ENCODE measurements at regions not wholly inside any gene's neighbourhood (a gene's known extent, or its start where the extent isn't known, plus 50 kb on each side); places are given as distances from the start of the nearest gene placed in this dataset.
"Not testable (repeated sequence)": the region's sequence is repeated elsewhere in the genome, so short reads cannot be mapped to it uniquely, and the experiment has no call there.

GRCh38 chr12:111274777-111275176 is 94.1 kb downstream of the PHETA1 start:
- no peak for DNase-seq (ENCODE audit: low read depth)

GRCh38 chr12:111271674-111272418 is 97.0 kb downstream of the PHETA1 start:
- no peak for DNase-seq (ENCODE audit: low read depth)

GRCh38 chr12:111270774-111271173 is 98.1 kb downstream of the PHETA1 start:
- DNase-seq (ENCODE audit: low read depth), result no peak

DNA sequence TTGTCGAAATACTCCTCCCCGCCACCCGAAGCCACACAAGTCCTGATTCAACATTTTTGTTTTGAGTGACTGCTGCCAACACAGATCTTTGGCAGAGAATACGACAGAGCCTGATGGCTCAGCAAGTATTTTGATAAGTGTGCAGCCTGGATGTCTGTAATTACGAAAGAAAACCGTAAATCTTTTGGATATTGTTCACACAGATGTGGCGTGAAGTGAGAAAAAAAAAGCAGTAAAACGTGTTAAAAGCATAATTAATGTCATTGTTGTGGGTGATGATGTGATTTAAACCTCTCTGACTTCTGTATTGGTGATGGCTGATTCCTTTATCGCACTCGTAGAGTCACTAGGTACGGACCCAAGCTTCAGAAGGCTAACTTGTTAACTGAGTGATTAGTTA is 98.7 kb downstream of the PHETA1 start:
- DNase-seq (ENCODE audit: low read depth), result no peak

- DNase-seq (ENCODE audit: low read depth), result no peak
Measured at GRCh38 chr12:111269718-111270117, 99.2 kb downstream of the PHETA1 start.

DNA sequence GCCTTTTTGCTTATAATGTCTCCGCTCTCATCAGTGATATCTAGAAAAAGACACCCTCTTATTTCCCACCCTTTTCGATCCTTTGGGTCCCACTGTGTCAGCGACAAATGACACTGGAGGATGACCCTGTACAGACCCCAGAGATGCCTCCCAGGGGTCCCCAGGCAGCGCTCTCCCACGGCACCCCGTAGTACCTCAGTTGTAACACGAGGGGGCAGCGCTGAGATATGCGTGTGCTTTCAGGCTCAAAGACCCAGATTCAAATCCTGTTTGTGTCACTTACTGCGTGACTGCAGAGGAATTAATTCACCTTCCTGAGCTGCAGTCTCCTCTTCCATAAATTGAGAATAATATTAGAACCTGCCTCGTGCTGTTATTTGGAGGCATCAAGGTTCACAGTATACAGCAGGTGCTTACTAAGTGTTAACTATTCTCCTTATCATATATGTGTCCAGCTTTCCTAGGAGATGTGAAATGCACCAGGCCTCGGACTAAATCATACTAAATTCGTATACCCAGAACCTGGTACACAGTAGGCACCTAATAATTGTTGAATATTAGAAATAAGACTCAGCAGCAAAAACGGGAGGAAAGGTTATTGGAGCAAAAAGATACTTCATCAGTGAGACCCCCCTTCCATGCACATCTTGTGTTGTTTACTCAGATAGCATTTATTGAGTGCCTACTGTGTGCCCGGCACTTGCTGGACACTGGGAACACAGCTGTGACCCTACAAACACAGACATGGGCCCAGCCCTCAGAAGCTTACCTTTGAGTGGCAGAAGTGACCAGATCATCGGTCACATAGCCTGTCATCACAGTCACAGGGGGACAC is 99.9 kb downstream of the PHETA1 start:
- DNase-seq (ENCODE audit: low read depth), result no peak

- no peak for DNase-seq (ENCODE audit: low read depth)
Measured at GRCh38 chr12:111267144-111267543, 101.8 kb downstream of the PHETA1 start.

GRCh38 chr12:111261911-111262676 is 106.8 kb downstream of the PHETA1 start:
- DNase-seq (ENCODE audit: low read depth), result no peak

DNA sequence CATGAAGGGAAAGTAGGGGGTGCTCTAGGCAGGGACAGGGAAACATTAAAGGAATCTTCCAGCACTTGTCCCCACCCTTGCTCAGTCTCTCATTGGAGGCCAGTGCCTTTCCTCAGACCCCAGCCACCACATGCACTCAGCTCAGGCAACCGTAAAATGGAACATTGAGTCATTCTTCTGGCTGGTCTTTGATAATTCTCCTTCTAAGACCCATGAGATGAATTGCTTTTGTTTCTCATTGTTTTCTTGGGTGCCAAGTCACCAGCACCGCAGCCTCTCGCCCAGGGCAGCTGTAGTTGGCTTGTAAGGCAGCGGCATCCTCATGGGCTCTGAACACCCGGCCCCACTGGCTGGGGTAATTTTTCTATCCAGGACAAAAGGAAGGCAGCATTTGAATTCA is 108.2 kb downstream of the PHETA1 start:
- DNase-seq (ENCODE audit: low read depth), result no peak

DNA sequence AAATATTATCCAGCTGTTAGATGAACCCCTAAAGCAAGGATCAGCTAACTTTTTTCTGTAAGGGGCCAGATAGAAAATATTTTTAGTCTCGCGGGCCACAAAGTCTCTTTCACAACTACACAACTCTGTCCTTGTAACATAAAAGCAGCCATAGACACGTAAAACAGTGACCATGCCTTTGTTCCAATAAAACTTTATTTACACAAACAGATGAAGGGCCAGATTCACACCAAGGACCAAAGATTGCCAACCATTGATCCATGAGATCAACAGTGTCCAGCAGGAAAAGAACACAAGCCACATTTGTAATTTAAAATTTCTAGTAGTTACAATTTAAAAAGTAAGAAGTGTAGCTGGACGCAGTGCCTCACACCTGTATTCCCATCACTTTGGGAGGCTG is 109.7 kb downstream of the PHETA1 start:
- DNase-seq (ENCODE audit: low read depth), result no peak

DNA sequence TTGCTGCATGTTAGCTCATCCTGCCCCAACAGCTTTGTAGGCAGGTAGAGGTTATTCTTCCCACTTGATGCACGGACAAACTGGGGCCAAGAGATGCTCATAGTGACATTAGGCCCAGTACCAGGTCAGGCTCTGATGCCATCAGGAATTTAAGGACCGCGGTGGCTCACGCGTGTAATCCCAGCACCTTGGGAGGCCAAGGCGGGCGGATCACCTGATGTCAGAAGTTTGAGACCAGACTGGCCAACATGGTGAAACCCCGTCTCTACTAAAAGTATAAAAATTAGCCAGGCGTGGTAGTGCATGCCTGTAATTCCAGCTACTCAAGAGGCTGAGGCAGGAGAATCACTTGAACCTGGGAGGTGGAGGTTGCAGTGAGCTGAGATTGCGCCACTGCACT is 110.8 kb downstream of the PHETA1 start:
- DNase-seq (ENCODE audit: low read depth), result not testable (repeated sequence)

DNA sequence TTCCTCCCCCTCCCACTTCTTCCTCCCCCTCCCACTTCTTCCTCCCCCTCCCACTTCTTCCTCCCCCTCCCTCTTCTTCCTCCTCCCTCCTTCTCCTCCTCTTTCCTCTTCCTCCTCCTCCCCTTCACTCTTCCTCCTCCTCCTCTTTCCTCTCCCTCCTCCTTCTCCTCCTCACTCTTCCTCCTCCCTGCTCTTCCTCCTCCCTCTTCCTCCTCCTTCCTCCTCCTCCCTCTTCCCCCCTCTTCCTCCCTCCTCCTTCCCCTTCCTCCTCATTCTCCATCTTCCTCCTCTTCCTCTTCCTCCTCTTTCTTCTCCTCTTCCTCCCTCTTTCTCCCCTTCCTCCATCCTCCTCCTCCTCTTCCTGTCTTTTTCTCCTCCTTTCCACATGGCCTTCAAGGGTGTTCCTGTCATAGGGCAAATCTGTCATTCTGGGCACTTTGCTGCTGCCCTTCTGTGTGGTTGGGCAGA is 111.4 kb downstream of the PHETA1 start:
- DNase-seq (ENCODE audit: low read depth), result no peak

DNA sequence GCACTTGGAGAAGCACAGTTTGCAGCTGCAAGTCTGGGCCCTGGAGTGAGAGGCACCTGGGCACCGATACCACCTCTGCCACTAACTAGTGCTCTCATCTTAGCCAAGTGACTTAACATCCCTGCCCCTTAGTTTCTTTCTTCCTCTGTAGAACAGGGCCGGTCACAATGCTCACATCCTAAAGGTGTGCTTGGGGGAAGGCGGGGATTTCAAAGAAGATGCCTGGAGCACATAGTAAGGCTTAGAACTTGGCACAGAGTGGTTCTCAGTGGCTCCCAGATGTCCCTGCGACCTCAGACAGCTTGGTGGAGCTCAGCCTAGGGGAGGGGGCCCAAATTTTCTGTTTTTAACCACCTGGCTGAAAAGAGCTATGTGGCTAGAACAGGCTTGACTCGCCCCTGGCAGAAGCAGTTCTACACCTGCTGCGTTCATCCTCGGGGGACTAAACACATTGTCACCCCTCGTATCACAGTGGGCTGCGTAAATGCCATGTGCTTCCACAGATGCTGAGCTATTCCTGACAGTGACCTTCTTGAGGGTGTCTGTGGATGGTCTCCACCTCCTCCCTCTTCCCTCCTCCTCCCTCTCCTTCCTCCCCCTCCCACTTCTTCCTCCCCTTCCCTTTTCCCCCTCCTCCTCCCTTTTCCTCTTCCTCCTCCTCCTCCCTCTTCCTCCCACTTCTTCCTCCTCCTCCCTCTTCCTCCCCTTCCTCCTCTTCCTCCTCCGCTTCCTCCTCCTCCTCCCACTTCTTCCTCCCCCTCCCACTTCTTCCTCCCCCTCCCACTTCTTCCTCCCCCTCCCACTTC is 112.1 kb downstream of the PHETA1 start:
- no peak for DNase-seq (ENCODE audit: low read depth)

- no peak for DNase-seq (ENCODE audit: low read depth)
Measured at GRCh38 chr12:111255261-111255660, 113.6 kb downstream of the PHETA1 start.

DNA sequence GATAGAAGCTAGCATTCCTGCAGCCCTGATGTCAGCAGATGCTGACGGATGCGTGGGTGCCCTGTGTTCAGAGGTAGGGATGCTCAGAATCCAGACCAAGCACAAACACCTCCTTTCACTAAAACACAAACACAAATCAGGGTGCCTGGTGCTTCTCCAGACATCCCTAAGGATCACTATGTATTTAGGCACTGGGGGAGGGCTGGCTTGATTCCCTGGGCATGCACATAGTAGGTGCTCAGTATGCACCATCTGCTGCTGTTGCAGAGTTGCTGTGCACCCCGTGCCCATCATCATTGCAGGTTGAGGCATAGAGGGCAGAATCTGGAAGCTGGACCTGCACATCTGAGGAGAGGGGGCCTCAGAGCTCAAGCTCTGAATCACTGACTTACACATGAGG is 114.8 kb downstream of the PHETA1 start:
- no peak for DNase-seq (ENCODE audit: low read depth)

- DNase-seq (ENCODE audit: low read depth), result no peak
Measured at GRCh38 chr12:111253213-111253612, 115.7 kb downstream of the PHETA1 start.

DNA sequence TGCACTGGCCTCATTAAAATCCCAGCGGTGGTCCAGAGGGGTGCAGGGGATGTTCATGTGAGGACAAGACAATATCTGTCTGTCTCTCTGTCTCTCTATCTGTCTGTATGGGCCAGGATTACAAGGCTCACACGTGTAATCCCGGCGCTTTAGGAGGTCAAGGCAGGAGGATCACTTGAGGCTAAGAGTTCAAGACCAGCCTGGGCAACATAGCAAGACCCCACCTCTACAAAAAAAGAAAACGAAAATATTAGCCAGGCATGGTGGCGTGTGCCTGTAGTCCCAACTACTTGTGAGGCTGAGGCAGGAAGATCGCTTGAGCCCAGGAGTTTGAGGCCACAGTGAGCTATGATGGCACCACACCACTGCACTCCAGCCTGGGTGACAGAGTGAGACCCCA is 117.1 kb downstream of the PHETA1 start:
- no peak for DNase-seq (ENCODE audit: low read depth)

DNA sequence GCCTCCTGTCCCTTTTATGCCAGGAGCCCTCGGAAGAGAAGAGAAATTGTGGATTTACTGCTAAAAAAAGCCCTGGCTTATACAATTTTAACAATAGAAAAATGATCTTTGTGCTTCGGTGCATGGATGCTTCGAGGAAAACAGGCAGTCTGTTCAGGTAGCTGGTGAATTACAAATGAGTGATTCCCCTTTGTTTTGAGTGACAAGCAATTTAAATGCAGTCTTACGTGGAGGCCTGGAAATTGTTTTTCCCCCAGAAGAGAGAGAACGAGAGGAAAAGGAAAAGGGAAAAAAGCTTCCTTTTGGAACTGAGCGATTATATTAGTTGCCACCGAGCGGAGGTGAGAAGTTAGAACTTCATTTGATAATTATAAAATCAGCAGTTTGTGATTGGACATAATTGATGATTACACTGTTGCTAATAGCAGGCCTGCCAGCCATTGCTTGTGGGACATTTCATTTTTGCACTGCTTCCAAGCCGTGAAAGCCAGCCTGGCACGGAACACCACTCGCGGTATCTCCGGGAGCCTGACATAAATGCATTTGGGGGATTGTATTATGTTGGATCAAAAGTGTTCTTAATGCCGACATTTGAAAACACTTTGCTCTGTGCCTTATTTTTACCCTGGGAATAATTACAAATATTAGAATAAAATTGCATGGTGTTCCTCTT is 117.7 kb downstream of the PHETA1 start:
- DNase-seq (ENCODE audit: low read depth), result no peak

GRCh38 chr12:111250251-111250881 is 118.5 kb downstream of the PHETA1 start:
- DNase-seq (ENCODE audit: low read depth), result no peak

GRCh38 chr12:111249757-111250156 is 119.1 kb downstream of the PHETA1 start:
- DNase-seq (ENCODE audit: low read depth), result no peak
